ENCODE measurements at regions not wholly inside any gene's neighbourhood (a gene's known extent, or its start where the extent isn't known, plus 50 kb on each side); places are given as distances from the start of the nearest gene placed in this dataset.
"Not testable (repeated sequence)": the region's sequence is repeated elsewhere in the genome, so short reads cannot be mapped to it uniquely, and the experiment has no call there.

DNA sequence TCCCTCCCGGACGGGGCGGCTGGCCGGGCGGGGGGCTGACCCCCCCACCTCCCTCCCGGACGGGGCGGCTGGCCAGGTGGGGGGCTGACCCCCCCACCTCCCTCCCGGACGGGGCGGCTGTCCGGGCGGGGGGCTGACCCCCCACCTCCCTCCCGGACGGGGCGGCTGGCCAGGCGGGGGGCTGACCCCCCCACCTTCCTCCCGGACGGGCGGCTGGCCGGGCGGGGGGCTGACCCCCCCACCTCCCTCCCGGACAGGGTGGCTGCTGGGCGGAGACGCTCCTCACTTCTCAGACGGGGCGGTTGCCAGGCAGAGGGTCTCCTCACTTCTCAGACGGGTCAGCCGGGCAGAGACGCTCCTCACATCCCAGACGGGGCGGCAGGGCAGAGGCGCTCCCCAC is 168.5 kb upstream of the SPRED2 start:
- not testable (repeated sequence) for H3K9me3 Mint-ChIP-seq; H3K4me3 Mint-ChIP-seq; H3K27me3 Mint-ChIP-seq (ENCODE audit: low read depth); ATAC-seq; DNase-seq; H3K36me3 Mint-ChIP-seq (ENCODE audit: insufficient read depth); H3K4me1 Mint-ChIP-seq (ENCODE audit: low read depth)

DNA sequence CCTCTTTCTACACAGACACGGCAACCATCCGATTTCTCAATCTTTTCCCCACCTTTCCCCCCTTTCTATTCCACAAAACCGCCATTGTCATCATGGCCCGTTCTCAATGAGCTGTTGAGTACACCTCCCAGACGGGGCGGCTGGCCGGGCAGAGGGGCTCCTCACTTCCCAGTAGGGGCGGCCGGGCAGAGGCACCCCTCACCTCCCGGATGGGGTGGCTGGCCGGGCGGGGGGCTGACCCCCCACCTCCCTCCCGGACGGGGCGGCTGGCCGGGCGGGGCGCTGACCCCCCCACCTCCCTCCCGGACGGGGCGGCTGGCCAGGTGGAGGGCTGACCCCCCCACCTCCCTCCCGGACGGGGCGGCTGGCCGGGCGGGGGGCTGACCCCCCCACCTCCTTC is 168.0 kb upstream of the SPRED2 start:
- not testable (repeated sequence) for H3K4me1 Mint-ChIP-seq (ENCODE audit: low read depth); DNase-seq; ATAC-seq; H3K27me3 Mint-ChIP-seq (ENCODE audit: low read depth); H3K4me3 Mint-ChIP-seq; H3K9me3 Mint-ChIP-seq; H3K36me3 Mint-ChIP-seq (ENCODE audit: insufficient read depth)

DNA sequence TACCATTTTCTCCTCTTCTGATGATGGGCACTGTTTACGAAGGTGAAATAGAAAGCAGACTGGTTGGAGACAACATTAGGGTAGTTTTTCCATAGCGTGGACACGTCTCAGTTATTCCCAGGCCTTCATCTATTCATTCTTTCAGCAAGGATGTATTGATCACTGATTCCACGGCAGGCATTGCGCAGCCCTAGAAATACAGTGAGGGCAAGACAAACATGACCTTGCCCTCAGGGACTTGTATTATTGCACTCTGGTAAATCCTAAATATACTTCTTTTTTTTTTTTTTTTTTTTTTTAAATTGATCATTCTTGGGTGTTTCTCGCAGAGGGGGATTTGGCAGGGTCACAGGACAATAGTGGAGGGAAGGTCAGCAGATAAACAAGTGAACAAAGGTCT is 167.3 kb upstream of the SPRED2 start:
- no peak for ATAC-seq
- H3K4me1 Mint-ChIP-seq (ENCODE audit: low read depth) = no peaks in the 10 kb centered on the region
- peaks cover 3% of the 10 kb centered on the region for H3K27me3 Mint-ChIP-seq (ENCODE audit: low read depth)

DNA sequence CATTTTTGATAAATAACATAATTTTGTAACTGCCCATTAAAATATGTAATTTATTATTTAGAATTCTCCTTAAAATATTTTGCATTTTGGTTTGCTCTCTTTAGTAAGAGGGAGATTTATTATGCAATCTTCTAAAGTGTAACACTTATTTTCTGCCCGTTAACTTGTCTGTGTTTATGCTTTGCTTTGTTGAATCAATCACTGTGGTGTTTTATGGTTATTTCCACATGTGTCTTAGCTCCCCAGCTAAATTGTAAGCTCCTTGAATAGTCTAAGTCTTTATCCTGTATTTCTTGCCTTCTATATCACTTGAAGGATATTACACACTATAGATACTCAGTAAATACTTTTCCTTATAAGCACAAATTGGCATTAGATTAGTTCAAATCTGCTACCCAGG is 166.6 kb upstream of the SPRED2 start:
- no peak for ATAC-seq

More for the DNA sequence above, 167.3 kb upstream of the SPRED2 start:
- Mint-ChIP-seq H3K9me3 (no peaks in the 10 kb centered on the region), H3K4me3 (no peak overlapping the region), H3K36me3 (ENCODE audit: insufficient read depth) (no peaks in the 10 kb centered on the region)
- DNase-seq = no peak

DNA sequence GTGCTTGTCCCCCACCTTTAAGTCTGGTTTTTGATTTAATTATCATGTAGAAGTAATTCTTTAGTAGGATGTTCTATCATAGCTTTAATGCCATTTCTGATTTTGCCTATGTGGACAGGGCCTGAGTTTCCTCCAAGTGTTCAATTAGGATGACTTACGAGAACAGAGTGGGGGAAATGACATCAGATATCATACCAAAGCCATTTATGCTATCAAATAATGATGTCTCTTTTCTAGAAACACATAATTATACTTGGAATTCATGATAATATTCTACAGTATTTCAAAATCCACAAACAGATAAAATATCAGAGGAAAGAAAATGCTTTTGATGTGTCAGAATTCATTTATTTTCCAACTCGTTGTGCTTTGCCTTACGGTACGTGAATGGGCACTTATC is 165.9 kb upstream of the SPRED2 start:
- DNase-seq (no peak), ATAC-seq (no peak)
- Mint-ChIP-seq H3K4me1 (ENCODE audit: low read depth) (no peaks in the 10 kb centered on the region), H3K36me3 (ENCODE audit: insufficient read depth) (no peaks in the 10 kb centered on the region), H3K27me3 (ENCODE audit: low read depth) (peaks cover 3% of the 10 kb centered on the region), H3K4me3 (no peak overlapping the region), H3K9me3 (no peaks in the 10 kb centered on the region)

More for the DNA sequence above, 166.6 kb upstream of the SPRED2 start:
- no peaks in the 10 kb centered on the region for H3K9me3 Mint-ChIP-seq
- DNase-seq = no peak
- no peaks in the 10 kb centered on the region for H3K36me3 Mint-ChIP-seq (ENCODE audit: insufficient read depth)
- H3K4me3 Mint-ChIP-seq = no peak overlapping the region
- no peaks in the 10 kb centered on the region for H3K4me1 Mint-ChIP-seq (ENCODE audit: low read depth)
- peaks cover 3% of the 10 kb centered on the region for H3K27me3 Mint-ChIP-seq (ENCODE audit: low read depth)

DNA sequence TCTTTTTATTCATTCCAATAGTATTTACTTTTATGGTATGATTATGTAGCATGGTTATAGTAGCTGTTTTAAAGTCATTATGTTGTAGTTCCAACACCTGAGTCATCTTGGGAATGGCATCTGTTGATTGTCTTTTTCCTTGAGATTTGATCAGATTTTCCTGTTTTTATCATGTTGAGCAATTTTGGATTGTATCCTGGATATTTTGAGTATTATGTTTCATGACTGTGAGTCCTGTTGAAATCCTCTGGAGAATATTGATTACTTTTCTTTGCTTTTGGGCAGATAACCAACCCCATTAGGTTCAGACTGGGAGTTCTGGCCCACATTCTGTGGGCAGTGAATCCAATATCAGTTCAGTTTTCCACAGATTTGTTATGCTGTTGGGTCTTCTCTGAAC is 163.2 kb upstream of the SPRED2 start:
- Mint-ChIP-seq H3K4me3 (no peak overlapping the region), H3K4me1 (ENCODE audit: low read depth) (no peaks in the 10 kb centered on the region), H3K9me3 (no peaks in the 10 kb centered on the region), H3K27me3 (ENCODE audit: low read depth) (peaks cover 6% of the 10 kb centered on the region), H3K36me3 (ENCODE audit: insufficient read depth) (no peaks in the 10 kb centered on the region)
- DNase-seq (no peak), ATAC-seq (no peak)

DNA sequence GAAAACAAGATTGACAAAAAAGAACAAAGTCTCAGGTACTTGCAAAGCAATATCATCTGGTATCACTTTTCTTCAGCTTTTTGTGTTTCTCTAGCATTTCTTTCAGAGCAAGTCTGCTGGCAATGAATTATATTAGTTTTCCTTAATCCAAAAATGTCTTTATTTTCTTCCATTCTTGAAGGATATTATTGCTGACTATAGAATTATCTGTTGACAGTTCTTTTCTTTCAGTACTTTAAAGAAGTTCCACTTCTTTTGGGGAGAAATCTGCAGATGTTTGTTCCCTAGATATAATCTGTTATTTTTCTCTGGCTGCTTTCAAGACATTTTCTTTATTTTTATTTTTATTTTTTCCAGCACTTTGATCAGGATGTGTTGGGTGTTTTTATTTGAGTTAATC is 161.8 kb upstream of the SPRED2 start:
- H3K36me3 Mint-ChIP-seq (ENCODE audit: insufficient read depth) = no peaks in the 10 kb centered on the region
- peaks cover 7% of the 10 kb centered on the region for H3K27me3 Mint-ChIP-seq (ENCODE audit: low read depth)
- no peaks in the 10 kb centered on the region for H3K4me1 Mint-ChIP-seq (ENCODE audit: low read depth)
- ATAC-seq (no peak), DNase-seq (no peak)
- H3K9me3 Mint-ChIP-seq = no peaks in the 10 kb centered on the region
- no peak overlapping the region for H3K4me3 Mint-ChIP-seq

DNA sequence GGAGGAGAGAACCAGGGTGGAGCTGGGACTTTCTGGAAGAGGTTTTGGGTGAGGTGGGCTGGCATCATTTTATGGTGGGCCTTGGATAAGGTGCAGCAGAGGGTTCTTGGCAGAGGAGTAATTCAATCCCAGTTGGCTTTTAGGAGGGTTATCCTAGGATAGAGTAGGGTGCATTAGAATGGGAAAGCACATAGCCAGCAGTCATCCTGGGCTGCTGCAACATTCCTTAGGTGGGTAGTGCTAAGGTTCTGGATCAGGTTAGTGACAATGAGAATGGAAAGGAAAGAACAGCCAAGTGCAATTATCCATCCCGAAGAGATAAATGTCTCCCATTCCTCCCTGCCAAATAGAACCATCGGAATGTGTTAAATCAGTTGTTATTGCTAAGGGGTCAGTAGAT is 157.3 kb upstream of the SPRED2 start:
- Mint-ChIP-seq H3K36me3 (ENCODE audit: insufficient read depth) (no peaks in the 10 kb centered on the region), H3K4me3 (no peak overlapping the region)
- no peak for ATAC-seq

DNA sequence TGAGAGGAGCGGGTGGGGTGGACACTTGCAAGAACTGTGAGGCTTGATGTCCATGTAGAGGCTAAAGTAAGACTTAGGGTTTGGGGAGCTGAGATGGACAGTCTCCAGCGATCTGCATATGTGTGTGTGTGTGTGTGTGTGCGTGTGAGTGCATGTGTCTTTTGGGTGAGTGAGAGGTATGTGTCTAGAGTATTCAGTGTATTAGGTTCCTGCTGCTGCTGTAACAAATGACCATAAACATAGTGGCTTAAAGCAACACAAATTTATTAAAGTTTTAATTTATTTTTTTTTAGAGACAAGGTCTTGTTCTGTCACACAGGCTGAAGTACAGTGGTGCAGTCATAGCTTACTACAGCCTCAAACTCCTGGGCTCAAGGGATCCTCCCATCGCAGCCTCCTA is 155.4 kb upstream of the SPRED2 start:
- no peaks in the 10 kb centered on the region for H3K36me3 Mint-ChIP-seq (ENCODE audit: insufficient read depth)
- H3K9me3 Mint-ChIP-seq = no peaks in the 10 kb centered on the region
- DNase-seq (no peak), ATAC-seq (no peak)
- no peak overlapping the region for H3K4me3 Mint-ChIP-seq
- no peaks in the 10 kb centered on the region for H3K4me1 Mint-ChIP-seq (ENCODE audit: low read depth)
- peaks cover 9% of the 10 kb centered on the region for H3K27me3 Mint-ChIP-seq (ENCODE audit: low read depth)

More for the DNA sequence above, 157.3 kb upstream of the SPRED2 start:
- no peaks in the 10 kb centered on the region for H3K4me1 Mint-ChIP-seq (ENCODE audit: low read depth)
- peaks cover 8% of the 10 kb centered on the region for H3K27me3 Mint-ChIP-seq (ENCODE audit: low read depth)
- no peaks in the 10 kb centered on the region for H3K9me3 Mint-ChIP-seq
- DNase-seq = no peak

DNA sequence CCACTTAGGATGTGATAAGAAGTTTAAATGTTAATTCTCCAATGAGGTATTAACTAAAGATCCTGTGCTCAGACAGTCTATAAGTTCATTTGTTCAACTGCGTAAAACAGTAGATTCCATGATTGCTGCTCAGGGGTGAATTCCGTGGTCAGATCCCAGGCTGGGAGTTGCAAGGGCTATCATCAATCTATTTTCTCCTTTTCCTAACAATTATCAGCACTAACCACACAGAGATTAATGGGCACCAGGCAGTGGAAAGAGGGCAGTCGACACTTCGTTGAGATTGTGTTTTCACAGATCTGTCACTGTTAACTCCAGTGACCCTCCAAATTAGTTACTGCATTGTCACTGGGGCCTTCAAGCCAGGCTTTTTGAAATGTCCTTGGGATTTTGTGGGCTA is 154.1 kb upstream of the SPRED2 start:
- Mint-ChIP-seq H3K4me1 (ENCODE audit: low read depth) (no peaks in the 10 kb centered on the region), H3K36me3 (ENCODE audit: insufficient read depth) (no peaks in the 10 kb centered on the region), H3K9me3 (no peaks in the 10 kb centered on the region), H3K27me3 (ENCODE audit: low read depth) (peaks cover 11% of the 10 kb centered on the region), H3K4me3 (no peak overlapping the region)
- DNase-seq (no peak), ATAC-seq (no peak)

DNA sequence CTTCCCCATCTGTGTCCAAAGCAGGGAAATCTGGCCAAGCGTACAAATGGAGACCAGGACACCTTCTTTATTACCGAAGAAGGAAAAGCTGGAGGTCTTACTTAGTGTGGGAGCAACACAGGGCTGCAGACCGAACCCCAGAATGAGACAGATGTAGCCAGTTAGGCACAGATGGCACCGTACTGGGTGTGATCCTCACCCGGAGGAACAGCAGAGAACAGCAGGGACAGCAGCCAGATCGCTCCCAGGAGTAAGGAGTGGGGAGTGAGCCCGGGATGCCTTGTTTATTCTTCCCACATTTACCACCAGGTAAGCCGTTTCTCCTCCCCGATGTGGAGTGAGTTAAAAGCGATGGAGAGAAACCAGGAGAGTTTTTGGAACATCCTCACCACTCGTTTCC is 150.7 kb upstream of the SPRED2 start:
- DNase-seq (no peak), ATAC-seq (no peak)
- Mint-ChIP-seq H3K4me1 (ENCODE audit: low read depth) (no peaks in the 10 kb centered on the region), H3K36me3 (ENCODE audit: insufficient read depth) (no peaks in the 10 kb centered on the region), H3K4me3 (no peak overlapping the region), H3K27me3 (ENCODE audit: low read depth) (peaks cover 16% of the 10 kb centered on the region), H3K9me3 (no peaks in the 10 kb centered on the region)

DNA sequence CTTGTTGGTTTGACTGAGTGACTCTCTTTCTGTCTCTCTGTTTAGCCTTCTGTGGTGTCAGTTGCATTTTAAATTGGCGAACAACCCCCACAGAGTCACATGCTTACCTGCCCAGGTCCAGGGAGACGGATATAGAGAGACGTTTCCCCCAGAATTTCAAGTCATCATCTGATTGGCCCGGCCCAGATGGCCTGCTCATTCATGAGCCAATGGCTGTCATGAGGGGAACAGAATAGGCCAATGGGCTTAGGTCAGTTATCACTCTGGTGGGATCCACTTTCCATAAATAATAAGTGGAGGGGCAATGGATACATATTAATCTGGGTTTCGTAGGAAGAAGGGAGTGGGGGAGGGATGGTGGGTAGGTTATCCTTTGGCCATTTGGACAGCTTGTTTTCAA is 150.0 kb upstream of the SPRED2 start:
- no peak for ATAC-seq
- H3K4me3 Mint-ChIP-seq = no peak overlapping the region
- no peaks in the 10 kb centered on the region for H3K9me3 Mint-ChIP-seq
- peaks cover 17% of the 10 kb centered on the region for H3K27me3 Mint-ChIP-seq (ENCODE audit: low read depth)
- H3K4me1 Mint-ChIP-seq (ENCODE audit: low read depth) = peaks cover 2% of the 10 kb centered on the region
- DNase-seq = no peak
- H3K36me3 Mint-ChIP-seq (ENCODE audit: insufficient read depth) = no peaks in the 10 kb centered on the region

DNA sequence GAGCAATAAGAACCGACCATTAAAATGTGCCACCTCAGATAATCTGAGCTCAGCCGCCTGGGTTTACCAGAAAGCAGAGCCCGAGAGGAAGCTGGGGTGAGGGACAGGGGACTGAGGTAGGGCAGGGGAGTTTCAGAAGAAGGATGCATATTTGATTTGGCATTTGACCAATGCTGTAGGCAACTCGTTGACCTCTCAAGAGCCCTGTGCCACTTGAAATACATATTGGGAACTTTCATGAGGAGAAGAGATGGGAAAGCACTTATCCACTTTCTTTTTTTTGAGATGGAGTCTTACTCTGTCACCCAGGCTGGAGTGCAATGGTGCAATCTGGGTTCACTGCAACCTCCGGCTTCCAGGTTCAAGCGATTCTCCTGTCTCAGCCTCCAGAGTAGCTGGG is 148.4 kb upstream of the SPRED2 start:
- H3K36me3 Mint-ChIP-seq (ENCODE audit: insufficient read depth) = no peaks in the 10 kb centered on the region
- no peak for ATAC-seq
- peaks cover 2% of the 10 kb centered on the region for H3K4me1 Mint-ChIP-seq (ENCODE audit: low read depth)
- no peak overlapping the region for H3K4me3 Mint-ChIP-seq
- no peaks in the 10 kb centered on the region for H3K9me3 Mint-ChIP-seq
- peaks cover 17% of the 10 kb centered on the region for H3K27me3 Mint-ChIP-seq (ENCODE audit: low read depth)
- DNase-seq = no peak

DNA sequence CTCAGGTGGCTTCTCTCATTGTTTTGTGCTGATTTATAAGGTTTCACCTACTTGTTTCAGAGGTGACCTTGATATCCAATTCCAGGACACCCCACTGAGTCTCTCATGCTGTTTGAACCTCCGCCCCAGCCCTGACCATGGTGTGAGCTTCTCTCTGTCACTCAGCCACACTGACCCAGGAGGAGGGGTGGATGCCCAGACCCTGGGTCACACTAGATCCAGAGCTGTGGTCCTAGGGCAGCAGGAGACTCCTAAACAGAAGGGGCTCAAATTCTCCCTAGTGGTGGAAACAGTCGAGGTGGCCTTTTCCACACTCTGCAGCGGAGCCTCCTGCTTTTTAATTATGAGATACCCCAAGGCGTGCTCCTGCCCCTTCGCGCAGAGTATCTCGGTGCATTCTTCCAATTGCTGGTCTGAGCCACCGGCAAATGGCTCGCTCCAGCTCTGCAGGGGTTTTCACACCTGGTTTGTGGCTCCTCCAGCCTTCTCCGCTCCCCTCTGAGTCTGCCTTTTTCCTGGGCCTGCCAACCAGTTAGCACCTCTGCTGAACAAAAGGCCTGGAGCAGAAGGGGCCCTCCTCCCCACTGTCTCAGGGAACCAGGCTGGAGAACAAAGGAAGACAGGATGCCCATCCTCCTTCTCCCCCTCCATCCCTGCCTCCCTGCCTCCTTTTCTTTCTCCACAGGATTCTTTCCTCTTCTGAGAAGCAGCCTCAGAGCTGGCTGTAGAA is 147.3 kb upstream of the SPRED2 start:
- peaks cover 2% of the 10 kb centered on the region for H3K4me1 Mint-ChIP-seq (ENCODE audit: low read depth)
- no peak for DNase-seq
- peaks cover 17% of the 10 kb centered on the region for H3K27me3 Mint-ChIP-seq (ENCODE audit: low read depth)
- no peaks in the 10 kb centered on the region for H3K36me3 Mint-ChIP-seq (ENCODE audit: insufficient read depth)
- H3K4me3 Mint-ChIP-seq = no peak overlapping the region
- no peak for ATAC-seq
- H3K9me3 Mint-ChIP-seq = no peaks in the 10 kb centered on the region

DNA sequence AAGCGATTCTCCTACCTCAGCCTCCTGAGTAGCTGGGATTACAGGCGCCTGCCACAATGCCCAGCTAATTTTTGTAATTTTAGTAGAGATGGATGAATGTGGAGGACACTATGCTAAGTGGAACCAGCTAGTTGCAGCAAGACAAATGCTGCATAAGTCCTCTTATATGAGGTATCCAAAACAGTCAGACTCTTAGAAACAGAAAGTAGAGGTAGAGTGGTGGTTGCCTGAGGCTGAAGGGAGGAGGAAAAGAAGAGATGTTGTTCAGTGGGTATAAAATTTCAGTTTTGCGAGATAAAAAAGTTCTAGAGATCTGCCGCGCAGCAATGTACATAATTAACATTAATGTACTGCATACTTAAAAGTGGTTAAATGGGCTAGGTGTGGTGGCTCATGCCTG is 145.3 kb upstream of the SPRED2 start:
- Mint-ChIP-seq H3K9me3 (no peaks in the 10 kb centered on the region), H3K4me1 (ENCODE audit: low read depth) (peaks cover 2% of the 10 kb centered on the region), H3K27me3 (ENCODE audit: low read depth) (peaks cover 19% of the 10 kb centered on the region), H3K4me3 (no peak overlapping the region), H3K36me3 (ENCODE audit: insufficient read depth) (no peaks in the 10 kb centered on the region)
- DNase-seq (no peak), ATAC-seq (no peak)
